SU-DHL-6 (cell line): ENCODE measurements at regions not wholly inside any gene's neighbourhood (a gene's known extent, or its start where the extent isn't known, plus 50 kb on each side); places are given as distances from the start of the nearest gene placed in this dataset.

ENCODE experiments used
- CTCF ChIP-seq: fragments of 200-600 bp; sonication (generic); IDR thresholded peaks from one replicate; pipeline ENCODE4 v1.5.1; 2017; ENCODE audit warnings: antibody characterized with exemption, mild to moderate bottlenecking, low read length, moderate library complexity; ENCODE audit not compliant: insufficient read depth, poor library complexity, severe bottlenecking
- EZH2phosphoT487 ChIP-seq: fragments of 200-600 bp; sonication (generic), shearing (Covaris generic); conservative IDR thresholded peaks from 2 replicates; pipeline ENCODE4 v1.6.1; 2018; ENCODE audit warnings: mild to moderate bottlenecking, antibody characterized with exemption, low read length, moderate library complexity, mixed read lengths

GRCh38 chr5:122517091-122517490 is 205.1 kb downstream of the SNCAIP start:
- TF ChIP-seq CTCF (no peak), EZH2phosphoT487 (no peak)
